Stimulated activated naive B cell treated with anti-CD40 and anti-IgM and Interleukin-4, amounts not matched to agents 10 μg/mL and 1 μg/mL and 100 μg/mL, for 72 hours (primary cell): ENCODE measurements at regions not wholly inside any gene's neighbourhood (a gene's known extent, or its start where the extent isn't known, plus 50 kb on each side); places are given as distances from the start of the nearest gene placed in this dataset.

Experiments
- ATAC-seq, 2 donors: fragments of 150-1000 bp; cut with Tn5 transposase; replicated peaks; 2 replicates each; pipeline ENCODE4 v1.10.0; 2021; ENCODE audit warnings: moderate library complexity in 1 of 2
- DNase-seq: peaks from one replicate; pipeline ENCODE4 v3.0.0; 2021
- H3K27ac Mint-ChIP-seq: one replicate; pipeline ENCODE4 v1.8.0; 2022; ENCODE audit warnings: mild to moderate bottlenecking, mixed read lengths
- H3K27me3 Mint-ChIP-seq, 2 donors: one replicate each; pipeline ENCODE4 v1.8.0; 2022; ENCODE audit warnings: mixed read lengths in 2 of 2
- H3K36me3 Mint-ChIP-seq, 2 donors: one replicate each; pipeline ENCODE4 v1.8.0; 2022; ENCODE audit warnings: mixed read lengths in 2 of 2, mild to moderate bottlenecking in 1 of 2
- H3K4me1 Mint-ChIP-seq, 2 donors: one replicate each; pipeline ENCODE4 v1.8.0; 2022; ENCODE audit warnings: mixed read lengths in 2 of 2, mild to moderate bottlenecking in 1 of 2
- H3K4me3 Mint-ChIP-seq, 2 donors: one replicate each; pipeline ENCODE4 v1.8.0; 2022; ENCODE audit warnings: mild to moderate bottlenecking in 2 of 2, mixed read lengths in 2 of 2, moderate library complexity in 1 of 2
- H3K9me3 Mint-ChIP-seq, 2 donors: one replicate each; pipeline ENCODE4 v1.8.0; 2022; ENCODE audit warnings: mixed read lengths in 2 of 2, mild to moderate bottlenecking in 1 of 2

DNA sequence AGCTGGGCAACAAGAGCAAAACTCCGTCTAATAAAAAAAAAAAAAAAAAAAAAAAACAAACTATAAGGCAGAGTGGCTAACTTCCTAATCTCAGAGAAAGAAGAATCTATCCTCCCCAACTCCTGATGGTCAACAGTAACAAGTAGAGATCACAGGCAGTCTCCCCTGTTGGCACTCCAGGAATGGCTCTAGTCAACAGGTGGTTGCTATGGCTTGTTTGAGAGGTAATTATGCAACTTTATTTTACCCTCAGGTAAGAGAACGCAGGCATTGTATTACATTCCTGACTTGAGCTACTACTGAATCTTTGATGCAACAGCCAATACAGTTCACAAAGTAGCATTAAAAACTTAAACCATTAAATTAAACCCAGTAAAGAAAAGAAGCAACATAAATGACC, 180.3 kb downstream of the DICER1 start:
- DNase-seq (no peak), ATAC-seq (no peak)
- Mint-ChIP-seq H3K9me3 (no peaks in the 10 kb centered on the region), H3K4me3 (no peak overlapping the region), H3K27ac (no peak overlapping the region), H3K27me3 (peaks cover 17 to 28% of the 10 kb centered on the region in 2 donors), H3K4me1 (no peaks in the 10 kb centered on the region), H3K36me3 (no peaks in the 10 kb centered on the region)

DNA sequence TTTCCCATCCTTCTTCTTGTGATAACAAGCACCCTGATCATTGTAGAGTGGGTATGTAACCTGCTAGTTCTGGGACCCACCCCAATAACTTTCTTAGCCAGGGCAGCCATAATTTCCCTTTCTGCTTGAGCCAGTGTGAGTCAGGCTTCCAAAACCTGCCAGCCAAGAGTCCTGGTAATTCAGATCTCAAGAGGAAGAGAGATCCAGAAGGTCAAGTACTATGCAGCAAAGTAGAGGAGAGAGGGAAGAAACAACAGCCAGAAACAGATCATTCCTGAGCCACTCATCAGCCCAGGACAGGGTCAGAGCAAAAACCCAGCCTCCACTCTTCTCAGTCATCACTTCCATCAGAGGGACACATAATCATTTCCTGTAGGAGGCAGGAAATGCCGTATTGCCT, 182.0 kb downstream of the DICER1 start:
- Mint-ChIP-seq H3K9me3 (peaks cover 0 to 4% of the 10 kb centered on the region in 2 donors), H3K36me3 (no peaks in the 10 kb centered on the region), H3K27ac (no peak overlapping the region), H3K27me3 (peaks cover 19 to 34% of the 10 kb centered on the region in 2 donors), H3K4me3 (no peak overlapping the region), H3K4me1 (no peaks in the 10 kb centered on the region)
- DNase-seq: no peak
- ATAC-seq: no peak

DNA sequence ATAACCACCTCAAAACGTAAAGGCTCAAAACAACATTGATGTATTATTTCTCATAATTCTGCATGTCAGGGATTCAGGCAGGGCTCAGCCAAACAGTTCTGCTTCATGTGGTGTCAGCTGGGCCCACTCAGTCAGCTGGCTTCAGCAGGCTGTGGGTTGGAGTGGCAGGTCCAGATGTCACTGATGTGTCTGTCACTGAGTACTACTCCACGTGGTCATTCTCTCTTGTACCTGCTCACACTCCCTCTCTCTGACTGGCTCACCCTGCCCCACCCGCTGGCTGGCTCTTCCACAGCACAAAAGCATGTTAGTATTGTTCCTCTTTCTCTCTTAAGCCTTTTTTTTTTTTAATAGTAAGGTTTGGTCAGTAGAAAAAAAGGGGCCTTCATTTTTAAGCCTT, 182.4 kb downstream of the DICER1 start:
- H3K36me3 Mint-ChIP-seq: no peaks in the 10 kb centered on the region
- no peaks in the 10 kb centered on the region for H3K4me1 Mint-ChIP-seq
- no peak for DNase-seq
- peak in 1 of 2 donors; percentile 34 for ATAC-seq
- peaks cover 15 to 36% of the 10 kb centered on the region in 2 donors for H3K27me3 Mint-ChIP-seq
- no peak overlapping the region for H3K27ac Mint-ChIP-seq
- H3K9me3 Mint-ChIP-seq: peaks cover 0 to 4% of the 10 kb centered on the region in 2 donors
- H3K4me3 Mint-ChIP-seq: no peak overlapping the region

DNA sequence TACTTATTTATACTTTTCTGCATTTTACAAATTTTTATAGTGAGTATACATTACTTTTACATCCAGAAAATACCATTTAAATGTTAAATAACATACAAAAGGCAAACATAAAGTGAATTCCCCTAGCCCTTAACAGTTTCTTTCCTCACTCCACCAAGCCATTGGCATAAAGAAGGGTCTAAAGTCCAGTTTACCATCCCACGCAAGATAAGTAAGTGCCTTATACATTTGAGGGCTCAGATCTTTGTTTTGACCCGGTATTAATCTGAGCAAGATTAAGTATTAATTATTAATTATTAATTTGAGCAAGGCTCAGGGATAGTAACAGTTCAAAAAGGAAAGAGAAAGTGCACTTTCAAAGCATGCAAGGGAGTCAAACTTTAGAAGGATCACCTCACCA, 182.9 kb downstream of the DICER1 start:
- H3K4me1 Mint-ChIP-seq: no peaks in the 10 kb centered on the region
- no peak for ATAC-seq

DNA sequence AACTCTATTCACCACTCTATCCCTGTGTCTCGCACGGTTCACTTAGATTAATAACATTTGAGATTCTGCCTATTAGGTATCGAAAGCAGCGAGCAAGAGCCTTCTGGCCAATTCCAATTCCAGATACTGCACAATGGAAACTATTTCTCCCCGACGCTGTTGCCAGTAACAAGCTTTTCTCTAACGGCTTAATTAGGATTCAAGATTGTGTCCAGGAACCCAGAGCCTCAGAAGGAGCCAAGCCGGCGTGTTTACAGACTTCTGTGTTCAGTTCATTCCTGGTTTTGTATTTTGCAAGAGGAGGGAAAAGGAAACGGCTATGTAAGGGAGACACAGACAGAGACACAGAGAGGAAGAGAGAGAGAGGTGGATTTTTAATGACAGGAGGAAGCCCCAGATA, 185.6 kb downstream of the DICER1 start:
- Mint-ChIP-seq H3K27ac (no peak overlapping the region), H3K36me3 (no peaks in the 10 kb centered on the region), H3K4me3 (no peak overlapping the region), H3K9me3 (peaks cover 0 to 4% of the 10 kb centered on the region in 2 donors), H3K4me1 (no peaks in the 10 kb centered on the region), H3K27me3 (peaks cover 24 to 34% of the 10 kb centered on the region in 2 donors)
- DNase-seq (no peak), ATAC-seq (no peak)

More for the DNA sequence above, 182.9 kb downstream of the DICER1 start:
- no peak overlapping the region for H3K27ac Mint-ChIP-seq
- H3K4me3 Mint-ChIP-seq: no peak overlapping the region
- no peaks in the 10 kb centered on the region for H3K36me3 Mint-ChIP-seq
- H3K9me3 Mint-ChIP-seq: peaks cover 0 to 4% of the 10 kb centered on the region in 2 donors
- H3K27me3 Mint-ChIP-seq: peaks cover 15 to 36% of the 10 kb centered on the region in 2 donors
- no peak for DNase-seq

DNA sequence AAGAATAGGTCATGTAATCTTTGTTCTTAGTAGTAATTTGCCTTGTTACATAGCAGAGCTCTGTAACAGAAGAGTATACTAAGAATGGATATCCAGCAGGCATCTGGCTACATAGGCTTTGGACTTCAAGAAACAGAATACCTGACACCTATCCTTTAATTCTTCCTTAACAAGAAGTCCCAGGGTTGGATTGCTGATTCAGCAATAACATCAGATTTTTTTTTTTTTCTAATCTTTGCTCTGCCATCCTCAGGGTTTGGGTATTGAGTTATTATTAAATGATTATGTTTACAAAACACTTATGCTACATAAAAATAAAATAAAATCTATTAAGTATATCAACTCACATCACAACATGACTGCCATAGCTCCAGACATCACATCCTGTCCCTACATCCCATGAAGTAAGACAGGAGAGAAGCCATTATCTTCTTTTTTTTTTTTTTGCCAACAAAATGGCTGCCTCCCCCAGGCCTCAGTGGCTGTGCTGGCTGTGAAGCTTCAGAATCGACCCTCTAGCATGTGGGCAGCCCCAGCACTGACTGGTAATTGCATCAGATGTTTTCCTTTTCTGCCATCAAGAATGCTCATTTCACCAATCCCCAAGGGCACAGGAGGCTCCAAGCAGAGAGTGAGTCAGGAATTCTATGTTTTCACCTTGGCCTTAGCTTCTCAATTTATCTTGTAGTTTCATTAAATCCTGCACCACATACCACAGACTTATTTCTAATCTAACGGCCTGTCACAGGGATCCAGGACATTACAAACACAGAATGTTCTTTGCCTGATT, 186.2 kb downstream of the DICER1 start:
- Mint-ChIP-seq H3K27me3 (peaks cover 24 to 34% of the 10 kb centered on the region in 2 donors), H3K4me3 (no peak overlapping the region), H3K27ac (no peak overlapping the region), H3K4me1 (no peaks in the 10 kb centered on the region), H3K9me3 (peaks cover 0 to 4% of the 10 kb centered on the region in 2 donors), H3K36me3 (no peaks in the 10 kb centered on the region)
- no peak for DNase-seq
- ATAC-seq: no peak

DNA sequence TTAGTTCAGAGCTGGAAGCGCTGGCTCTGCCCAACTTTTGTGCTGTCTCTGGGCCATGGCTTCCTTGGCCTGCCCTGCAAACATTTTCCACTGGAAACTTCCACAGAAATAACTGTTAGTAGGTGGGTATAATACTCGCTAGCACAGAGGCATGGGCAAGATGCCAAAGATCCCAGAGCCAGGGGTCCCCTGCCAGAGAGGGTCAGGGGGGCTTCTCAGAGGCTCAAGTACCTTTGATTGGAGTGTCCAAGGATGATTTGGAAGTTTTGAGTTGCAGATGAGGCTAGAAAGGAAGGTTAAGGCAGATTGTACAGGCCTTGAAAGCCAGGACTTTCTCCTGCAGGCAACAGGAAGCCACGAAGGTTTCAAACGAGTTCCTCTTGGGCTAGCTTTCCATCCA, 187.6 kb downstream of the DICER1 start:
- H3K4me3 Mint-ChIP-seq: no peak overlapping the region
- ATAC-seq (no peak), DNase-seq (no peak)
- H3K27ac Mint-ChIP-seq: no peak overlapping the region
- H3K27me3 Mint-ChIP-seq: peaks cover 14 to 26% of the 10 kb centered on the region in 2 donors
- H3K36me3 Mint-ChIP-seq: no peaks in the 10 kb centered on the region
- peaks cover 0 to 4% of the 10 kb centered on the region in 2 donors for H3K9me3 Mint-ChIP-seq
- no peaks in the 10 kb centered on the region for H3K4me1 Mint-ChIP-seq

DNA sequence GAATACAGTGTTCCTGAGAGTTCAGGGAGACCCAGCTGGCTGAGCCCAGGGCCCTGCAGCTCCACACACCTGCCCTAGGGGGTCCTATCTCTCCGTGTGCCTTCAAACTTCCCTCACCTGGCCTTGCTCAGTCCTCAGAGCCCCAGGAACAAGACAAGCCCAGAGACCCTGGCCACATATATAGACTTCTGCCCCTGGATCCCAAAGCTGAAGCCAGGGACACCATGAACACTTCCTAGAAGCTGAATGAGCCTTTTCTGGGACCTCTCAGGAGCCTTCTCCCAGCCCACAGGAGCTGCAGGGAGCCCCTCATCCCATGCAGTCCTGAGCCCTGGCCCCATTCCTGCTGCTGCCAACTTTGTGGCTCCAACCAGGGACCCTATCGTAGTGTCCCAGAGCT, 190.5 kb downstream of the DICER1 start:
- Mint-ChIP-seq H3K27me3 (peaks cover 14 to 22% of the 10 kb centered on the region in 2 donors), H3K36me3 (no peaks in the 10 kb centered on the region), H3K4me3 (no peak overlapping the region), H3K9me3 (peaks cover 0 to 4% of the 10 kb centered on the region in 2 donors), H3K27ac (no peak overlapping the region), H3K4me1 (no peaks in the 10 kb centered on the region)
- ATAC-seq (no peak), DNase-seq (no peak)

DNA sequence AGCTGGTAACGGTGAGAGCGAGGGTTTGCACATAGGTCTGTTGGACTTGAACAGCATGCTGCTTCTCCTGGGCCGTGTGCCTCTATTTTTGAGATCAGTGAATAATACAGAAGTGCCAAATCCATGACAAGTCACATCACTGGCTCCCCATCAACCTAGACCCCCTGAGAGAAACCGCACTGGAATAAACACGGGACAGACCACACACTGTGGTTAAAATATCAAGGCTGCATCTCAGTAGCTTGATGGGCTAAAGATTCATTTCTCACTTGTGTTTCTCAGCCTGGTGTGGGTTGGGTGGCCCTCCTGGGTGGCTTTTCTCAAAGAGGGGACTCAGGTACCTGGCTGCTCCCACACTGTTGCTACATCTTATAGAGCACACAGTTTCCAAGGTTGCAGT, 191.0 kb downstream of the DICER1 start:
- Mint-ChIP-seq H3K4me3 (no peak overlapping the region), H3K36me3 (no peaks in the 10 kb centered on the region), H3K9me3 (peaks cover 0 to 4% of the 10 kb centered on the region in 2 donors), H3K4me1 (no peaks in the 10 kb centered on the region), H3K27me3 (peaks cover 17 to 20% of the 10 kb centered on the region in 2 donors), H3K27ac (no peak overlapping the region)
- DNase-seq (no peak), ATAC-seq (no peak)

DNA sequence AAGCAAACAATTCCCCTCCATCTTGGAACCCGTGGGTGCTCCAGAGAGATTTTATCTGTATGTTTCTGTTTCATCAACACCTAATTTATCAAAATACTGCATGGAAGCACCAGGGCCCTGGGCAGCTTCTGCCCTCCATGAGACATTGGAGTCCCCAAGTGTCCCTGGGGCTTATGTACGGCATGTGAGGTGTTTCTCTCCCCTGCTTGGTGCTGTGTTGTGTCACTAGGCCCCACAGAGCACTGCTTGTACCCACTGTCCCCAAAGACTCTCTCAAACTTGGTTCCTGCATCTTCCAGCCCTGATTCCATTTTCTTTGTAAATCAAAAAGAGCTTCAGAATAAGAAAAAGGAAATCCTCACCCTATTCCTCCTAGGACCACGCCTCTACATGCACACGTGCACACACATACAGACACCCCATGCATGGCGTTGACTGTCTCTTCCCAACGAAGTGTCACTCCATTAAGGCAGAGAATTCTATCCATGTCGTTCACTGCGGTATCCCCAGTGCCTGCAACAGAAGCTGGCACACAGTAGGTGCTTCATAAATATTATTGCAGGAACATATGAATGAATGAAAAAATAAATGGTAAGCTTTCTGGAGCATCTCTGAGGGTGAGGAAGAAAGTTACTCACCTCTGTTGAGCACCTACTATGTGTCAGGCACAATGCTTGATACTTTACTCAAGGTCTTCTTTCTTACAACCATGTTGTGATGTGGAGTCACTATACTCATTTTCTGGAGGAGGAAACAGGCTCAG, 191.6 kb downstream of the DICER1 start:
- H3K27me3 Mint-ChIP-seq: peaks cover 15 to 18% of the 10 kb centered on the region in 2 donors
- H3K9me3 Mint-ChIP-seq: peaks cover 0 to 1% of the 10 kb centered on the region in 2 donors
- H3K36me3 Mint-ChIP-seq: no peaks in the 10 kb centered on the region
- H3K27ac Mint-ChIP-seq: no peak overlapping the region
- H3K4me3 Mint-ChIP-seq: no peak overlapping the region
- ATAC-seq (no peak), DNase-seq (no peak)
- H3K4me1 Mint-ChIP-seq: no peaks in the 10 kb centered on the region

DNA sequence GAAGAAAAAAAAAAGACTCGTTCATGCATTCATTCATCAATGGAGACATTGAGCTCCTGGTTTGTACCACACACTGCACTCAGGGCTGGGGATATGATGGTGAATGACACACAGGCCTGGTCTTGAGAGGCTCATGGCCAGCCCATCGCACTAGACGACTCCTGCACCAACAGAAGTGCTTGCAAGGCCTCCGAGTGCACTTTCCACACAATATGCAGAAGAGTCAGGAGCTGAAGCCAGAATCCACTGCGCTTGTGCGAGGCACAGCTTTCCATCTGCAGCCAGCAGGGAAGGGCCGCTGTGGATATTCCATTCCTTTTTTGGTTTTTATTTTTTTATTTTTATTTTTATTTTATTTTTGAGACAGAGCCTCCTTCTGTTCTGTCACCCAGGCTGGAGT, 192.4 kb downstream of the DICER1 start:
- H3K27me3 Mint-ChIP-seq: peaks cover 13 to 16% of the 10 kb centered on the region in 2 donors
- H3K4me1 Mint-ChIP-seq: no peaks in the 10 kb centered on the region
- no peak for DNase-seq
- ATAC-seq: no peak
- H3K36me3 Mint-ChIP-seq: no peaks in the 10 kb centered on the region
- H3K27ac Mint-ChIP-seq: no peak overlapping the region
- H3K4me3 Mint-ChIP-seq: no peak overlapping the region
- no peaks in the 10 kb centered on the region for H3K9me3 Mint-ChIP-seq

DNA sequence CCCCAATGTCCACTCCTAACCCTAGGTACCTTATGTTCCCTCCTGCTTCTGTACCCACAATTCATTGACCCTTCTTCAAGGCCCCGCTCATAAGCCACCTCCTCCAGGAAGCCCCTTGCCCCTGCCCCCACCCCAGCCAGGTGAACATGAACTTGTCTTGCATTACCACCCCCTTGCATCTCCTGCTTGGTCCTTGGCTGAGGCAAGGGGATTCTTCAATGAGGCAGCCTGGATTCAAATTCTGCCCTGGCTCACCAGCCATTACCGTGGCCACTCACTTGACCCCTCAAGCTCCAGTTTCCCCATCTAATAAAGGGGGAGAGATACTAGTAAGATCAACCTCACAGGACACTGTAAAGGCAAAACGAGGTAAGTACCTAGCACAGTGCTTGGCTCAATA, 193.1 kb downstream of the DICER1 start:
- H3K9me3 Mint-ChIP-seq: no peaks in the 10 kb centered on the region

DNA sequence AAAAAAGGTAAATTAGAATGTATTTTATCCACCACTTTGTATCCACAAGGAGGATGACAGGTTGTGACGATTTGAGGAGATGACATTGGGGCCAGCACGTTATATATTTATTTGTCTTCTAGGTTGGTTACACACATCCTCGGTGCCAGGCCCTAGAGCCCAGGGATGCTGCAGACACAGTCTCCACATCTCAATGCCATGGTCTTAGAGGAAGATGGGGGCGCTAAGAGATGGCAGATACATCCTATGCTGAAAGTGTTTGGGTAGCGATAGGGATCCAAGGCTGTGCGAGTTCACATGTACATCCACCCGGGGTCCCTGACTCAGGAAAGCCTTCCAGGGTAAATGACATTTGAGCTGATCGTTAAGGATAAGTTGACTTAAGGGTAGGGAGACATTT, 193.1 kb upstream of the GSC start:
- Mint-ChIP-seq H3K27me3 (peaks cover 21 to 27% of the 10 kb centered on the region in 2 donors), H3K4me3 (no peak overlapping the region), H3K9me3 (no peaks in the 10 kb centered on the region), H3K27ac (no peak overlapping the region), H3K36me3 (no peaks in the 10 kb centered on the region), H3K4me1 (no peaks in the 10 kb centered on the region)
- ATAC-seq: no peak
- no peak for DNase-seq

More for the DNA sequence above, 193.1 kb downstream of the DICER1 start:
- Mint-ChIP-seq H3K36me3 (no peaks in the 10 kb centered on the region), H3K27ac (no peak overlapping the region), H3K27me3 (peaks cover 17 to 21% of the 10 kb centered on the region in 2 donors), H3K4me1 (no peaks in the 10 kb centered on the region), H3K4me3 (no peak overlapping the region)
- ATAC-seq (no peak), DNase-seq (no peak)

DNA sequence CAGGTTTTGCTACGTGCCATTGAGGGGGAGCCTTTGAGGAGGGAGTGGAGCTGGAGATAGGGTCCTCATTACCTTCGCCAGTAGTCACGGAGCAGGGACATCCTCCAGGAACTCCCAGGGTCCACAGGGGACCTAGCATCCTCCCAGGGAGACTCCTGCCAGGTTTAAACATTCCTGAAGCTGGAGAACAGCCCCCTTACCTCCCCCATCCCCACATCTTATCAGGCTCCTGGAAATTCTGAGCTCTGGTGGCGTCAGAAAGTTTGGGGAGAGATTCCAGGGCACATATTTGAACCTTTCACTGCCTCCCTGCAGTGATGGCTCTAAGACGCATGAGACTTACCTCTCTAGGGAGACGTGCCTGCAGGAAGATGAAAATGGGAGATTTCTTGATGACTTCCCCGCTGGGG, 192.3 kb upstream of the GSC start:
- Mint-ChIP-seq H3K36me3 (no peaks in the 10 kb centered on the region), H3K4me3 (no peak overlapping the region), H3K27me3 (peaks cover 15 to 19% of the 10 kb centered on the region in 2 donors), H3K4me1 (no peaks in the 10 kb centered on the region), H3K27ac (no peak overlapping the region), H3K9me3 (no peaks in the 10 kb centered on the region)
- DNase-seq: no peak
- ATAC-seq: no peak
